ENCODE measurements at regions not wholly inside any gene's neighbourhood (a gene's known extent, or its start where the extent isn't known, plus 50 kb on each side); places are given as distances from the start of the nearest gene placed in this dataset.

- TF ChIP-seq CTCF (conservative IDR thresholded peaks at IDR 0.05) (no peak), EZH2 (IDR thresholded peaks at IDR 0.05; ENCODE audit: low read depth) (no peak)
Measured at GRCh38 chr9:11559001-11559776, 946.4 kb upstream of the PTPRD start.

All from PC-9 (cell line).